ENCODE measurements at regions not wholly inside any gene's neighbourhood (a gene's known extent, or its start where the extent isn't known, plus 50 kb on each side); places are given as distances from the start of the nearest gene placed in this dataset.

GRCh38 chr11:104369761-104370160 is 205.8 kb upstream of the PDGFD start:
- intact Hi-C loops (cut with DNase I, micrococcal nuclease) = no loop called here
- ChIA-PET POLR2A (no interaction called here), CTCF (no interaction called here)
- TF ChIP-seq CTCF (IDR thresholded peaks at IDR 0.05) = no peak
- no peak overlapping the region for H3K27ac ChIP-seq (ENCODE audit: low read depth in 1 of 2, low read length in 2 of 2)
- DNase-seq (no peak), ATAC-seq (ENCODE audit: poor library complexity) (no peak)
- Mint-ChIP-seq H3K27me3 (no peaks in the 10 kb centered on the region), H3K27ac (no peak overlapping the region), H3K9me3 (no peaks in the 10 kb centered on the region), H3K4me3 (no peak overlapping the region), H3K36me3 (ENCODE audit: low read depth) (no peaks in the 10 kb centered on the region), H3K4me1 (ENCODE audit: low read depth) (no peaks in the 10 kb centered on the region)
- H3K4me3 ChIP-seq (ENCODE audit: low read length) = no peak overlapping the region
- no peaks in the 10 kb centered on the region for H3K27me3 ChIP-seq (ENCODE audit: control insufficient read depth in 1 of 2, insufficient read depth in 2 of 2, low read length in 2 of 2)
- no peaks in the 10 kb centered on the region for H3K36me3 ChIP-seq (ENCODE audit: insufficient read depth, low read length)
- no peaks in the 10 kb centered on the region for H3K4me1 ChIP-seq (ENCODE audit: insufficient read depth, low read length)
- peaks cover 0 to 7% of the 10 kb centered on the region in 2 experiments for H3K9me3 ChIP-seq (ENCODE audit: control insufficient read depth in 1 of 2, insufficient read depth in 1 of 2, low read length in 2 of 2)

- Histone ChIP-seq H3K27ac (ENCODE audit: low read depth in 1 of 2, low read length in 2 of 2) (no peak overlapping the region), H3K27me3 (ENCODE audit: control insufficient read depth in 1 of 2, insufficient read depth in 2 of 2, low read length in 2 of 2) (no peaks in the 10 kb centered on the region), H3K9me3 (ENCODE audit: control insufficient read depth in 1 of 2, insufficient read depth in 1 of 2, low read length in 2 of 2) (peaks cover 0 to 7% of the 10 kb centered on the region in 2 experiments), H3K36me3 (ENCODE audit: insufficient read depth, low read length) (no peaks in the 10 kb centered on the region), H3K4me3 (ENCODE audit: low read length) (no peak overlapping the region), H3K4me1 (ENCODE audit: insufficient read depth, low read length) (no peaks in the 10 kb centered on the region)
- TF ChIP-seq CTCF (IDR thresholded peaks at IDR 0.05) = no peak
- intact Hi-C loops (cut with DNase I, micrococcal nuclease) = no loop called here
- CTCF ChIA-PET = no interaction called here
- DNase-seq = no peak
- Mint-ChIP-seq H3K4me3 (no peak overlapping the region), H3K9me3 (no peaks in the 10 kb centered on the region), H3K27ac (no peak overlapping the region), H3K4me1 (ENCODE audit: low read depth) (no peaks in the 10 kb centered on the region), H3K36me3 (ENCODE audit: low read depth) (no peaks in the 10 kb centered on the region), H3K27me3 (peaks cover 5% of the 10 kb centered on the region)
- no peak for ATAC-seq (ENCODE audit: poor library complexity)
- POLR2A ChIA-PET = no interaction called here
Measured at GRCh38 chr11:104366321-104366734, 202.4 kb upstream of the PDGFD start.

GRCh38 chr11:104365676-104366075 is 201.7 kb upstream of the PDGFD start:
- DNase-seq = no peak
- no peak overlapping the region for H3K4me3 ChIP-seq (ENCODE audit: low read length)

More at GRCh38 chr11:104365676-104366075, 201.7 kb upstream of the PDGFD start:
- no peaks in the 10 kb centered on the region for H3K4me1 ChIP-seq (ENCODE audit: insufficient read depth, low read length)
- Mint-ChIP-seq H3K36me3 (ENCODE audit: low read depth) (no peaks in the 10 kb centered on the region), H3K27me3 (peaks cover 5% of the 10 kb centered on the region), H3K27ac (no peak overlapping the region), H3K4me3 (no peak overlapping the region), H3K9me3 (no peaks in the 10 kb centered on the region), H3K4me1 (ENCODE audit: low read depth) (no peaks in the 10 kb centered on the region)
- no peak overlapping the region for H3K27ac ChIP-seq (ENCODE audit: low read depth in 1 of 2, low read length in 2 of 2)
- H3K36me3 ChIP-seq (ENCODE audit: insufficient read depth, low read length) = no peaks in the 10 kb centered on the region
- H3K27me3 ChIP-seq (ENCODE audit: control insufficient read depth in 1 of 2, insufficient read depth in 2 of 2, low read length in 2 of 2) = no peaks in the 10 kb centered on the region
- CTCF ChIA-PET = no interaction called here
- TF ChIP-seq CTCF (IDR thresholded peaks at IDR 0.05) = no peak
- H3K9me3 ChIP-seq (ENCODE audit: control insufficient read depth in 1 of 2, insufficient read depth in 1 of 2, low read length in 2 of 2) = peaks cover 0 to 7% of the 10 kb centered on the region in 2 experiments
- intact Hi-C loops (cut with DNase I, micrococcal nuclease) = no loop called here
- ATAC-seq (ENCODE audit: poor library complexity) = no peak
- POLR2A ChIA-PET = no interaction called here

Measured in CD4-positive, alpha-beta T cell (primary cell).